ENCODE measurements at regions not wholly inside any gene's neighbourhood (a gene's known extent, or its start where the extent isn't known, plus 50 kb on each side); places are given as distances from the start of the nearest gene placed in this dataset.

DNA sequence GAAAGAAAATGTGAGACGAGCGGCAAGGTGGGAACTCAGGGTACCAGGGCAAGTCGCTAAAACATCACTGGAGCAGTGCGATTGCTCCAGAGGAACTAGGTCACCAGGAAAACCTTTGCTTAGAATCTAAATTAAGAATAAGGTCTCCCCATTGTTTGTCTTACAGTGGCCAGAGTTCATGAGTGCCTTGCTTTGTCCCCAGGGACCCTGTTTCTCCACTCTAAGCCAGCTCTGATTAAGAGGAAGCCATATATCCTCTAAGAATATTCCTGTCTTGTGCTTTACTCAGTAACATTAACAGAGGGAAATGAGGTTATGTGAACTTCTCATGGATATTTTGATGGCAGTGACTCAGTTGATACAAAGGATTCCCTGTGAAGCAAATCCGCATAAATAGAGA is 305.8 kb downstream of the CD83 start:
- H3K27me3 ChIP-seq (replicated peaks; ENCODE audit: insufficient read depth), result no peaks in the 10 kb centered on the region
- no peak for DNase-seq
- no peaks in the 10 kb centered on the region for H3K9me3 ChIP-seq (ENCODE audit: low read depth)
- no peak overlapping the region for H3K4me3 ChIP-seq
- no peak for TF ChIP-seq EZH2phosphoT487 (IDR thresholded peaks at IDR 0.05; ENCODE audit: insufficient read depth, low read depth)
- no peak for TF ChIP-seq EZH2 (IDR thresholded peaks at IDR 0.05; ENCODE audit: insufficient read depth, poor library complexity, severe bottlenecking)
- H3K79me2 ChIP-seq (ENCODE audit: insufficient read depth), result no peaks in the 10 kb centered on the region
- no peak overlapping the region for H3K9ac ChIP-seq
- H3K4me2 ChIP-seq (ENCODE audit: unreplicated experiment), result no peak overlapping the region
- no peaks in the 10 kb centered on the region for H3F3A ChIP-seq (ENCODE audit: insufficient read depth)
- no peaks in the 10 kb centered on the region for H4K20me1 ChIP-seq (ENCODE audit: insufficient read depth)
- WGBS, 2 experiments (ENCODE audit: low coverage in 1 of 2, low lambda C conversion rate in 2 of 2, missing lambda C conversion rate in 2 of 2), result 93 to 94% methylated on average over 5 of the region's 5 CpGs
- H3K4me1 ChIP-seq (ENCODE audit: insufficient read depth), result no peaks in the 10 kb centered on the region
- H3K27ac ChIP-seq, result no peak overlapping the region
- in situ Hi-C loops (cut with MboI), result no loop called here
- no peaks in the 10 kb centered on the region for H3K9me2 ChIP-seq (ENCODE audit: insufficient read depth)
- no peak overlapping the region for H2AFZ ChIP-seq
- no peaks in the 10 kb centered on the region for H3K36me3 ChIP-seq (ENCODE audit: low read depth)

DNA sequence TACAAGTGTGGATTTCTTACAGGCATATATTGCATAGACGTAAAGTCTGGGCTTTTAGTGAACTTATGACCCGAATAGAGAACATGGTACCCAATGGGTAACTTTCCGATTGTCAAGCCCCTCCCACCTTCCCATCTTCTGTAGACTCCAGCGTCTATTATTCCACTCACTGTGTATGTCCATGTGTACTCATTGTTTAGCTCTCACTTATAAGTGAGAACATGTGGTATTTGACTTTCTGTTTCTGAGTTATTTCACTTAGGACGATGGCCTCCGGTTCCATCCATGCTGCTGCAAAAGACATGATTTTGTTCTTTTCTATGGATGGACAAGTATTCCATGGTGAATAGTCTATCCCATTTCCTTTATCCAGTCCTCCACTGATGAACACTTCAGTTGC is 306.4 kb downstream of the CD83 start:
- TF ChIP-seq EZH2 (IDR thresholded peaks at IDR 0.05; ENCODE audit: insufficient read depth, poor library complexity, severe bottlenecking), result no peak
- TF ChIP-seq EZH2phosphoT487 (IDR thresholded peaks at IDR 0.05; ENCODE audit: insufficient read depth, low read depth), result no peak
- 93 to 95% methylated on average over 6 of the region's 6 CpGs for WGBS, 2 experiments (ENCODE audit: low coverage in 1 of 2, low lambda C conversion rate in 2 of 2, missing lambda C conversion rate in 2 of 2)
- H3K4me1 ChIP-seq (ENCODE audit: insufficient read depth), result no peaks in the 10 kb centered on the region
- H4K20me1 ChIP-seq (ENCODE audit: insufficient read depth), result no peaks in the 10 kb centered on the region
- no peak overlapping the region for H3K4me2 ChIP-seq (ENCODE audit: unreplicated experiment)
- no peak overlapping the region for H3K27ac ChIP-seq
- H3K9ac ChIP-seq, result no peak overlapping the region
- H3K27me3 ChIP-seq (replicated peaks; ENCODE audit: insufficient read depth), result no peaks in the 10 kb centered on the region
- no peaks in the 10 kb centered on the region for H3K36me3 ChIP-seq (ENCODE audit: low read depth)
- no peaks in the 10 kb centered on the region for H3K79me2 ChIP-seq (ENCODE audit: insufficient read depth)
- in situ Hi-C loops (cut with MboI), result no loop called here
- H3K9me2 ChIP-seq (ENCODE audit: insufficient read depth), result no peaks in the 10 kb centered on the region
- no peak for DNase-seq
- no peak overlapping the region for H2AFZ ChIP-seq
- no peaks in the 10 kb centered on the region for H3F3A ChIP-seq (ENCODE audit: insufficient read depth)
- no peak overlapping the region for H3K4me3 ChIP-seq
- H3K9me3 ChIP-seq (ENCODE audit: low read depth), result no peaks in the 10 kb centered on the region

DNA sequence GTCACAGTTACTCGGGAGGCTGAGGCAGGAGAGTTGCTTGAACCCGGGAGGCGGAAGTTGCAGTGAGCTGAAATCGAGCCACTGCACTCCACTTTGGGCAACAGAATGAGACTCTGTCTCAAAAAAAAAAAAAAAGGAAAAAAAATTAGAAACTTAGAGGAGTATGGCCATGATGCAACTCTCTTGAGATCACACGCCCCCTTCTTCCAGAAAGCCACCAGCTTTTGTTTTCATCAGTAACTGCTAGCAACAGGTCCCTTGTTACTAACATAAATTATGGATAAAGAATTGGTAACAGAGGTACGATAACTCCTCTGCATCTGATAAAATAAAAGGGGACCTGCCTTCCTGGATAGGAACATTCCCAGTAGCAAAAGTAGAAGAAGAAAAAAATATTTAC is 308.2 kb downstream of the CD83 start:
- Histone ChIP-seq H3K4me1 (ENCODE audit: insufficient read depth) (no peaks in the 10 kb centered on the region), H4K20me1 (ENCODE audit: insufficient read depth) (no peaks in the 10 kb centered on the region), H3K27me3 (replicated peaks; ENCODE audit: insufficient read depth) (no peaks in the 10 kb centered on the region), H3K36me3 (ENCODE audit: low read depth) (no peaks in the 10 kb centered on the region), H3K9me3 (ENCODE audit: low read depth) (no peaks in the 10 kb centered on the region), H3K79me2 (ENCODE audit: insufficient read depth) (no peaks in the 10 kb centered on the region), H3K9ac (no peak overlapping the region), H3F3A (ENCODE audit: insufficient read depth) (no peaks in the 10 kb centered on the region), H2AFZ (no peak overlapping the region), H3K27ac (no peak overlapping the region), H3K4me3 (no peak overlapping the region), H3K4me2 (ENCODE audit: unreplicated experiment) (no peak overlapping the region), H3K9me2 (ENCODE audit: insufficient read depth) (no peaks in the 10 kb centered on the region)
- TF ChIP-seq EZH2phosphoT487 (IDR thresholded peaks at IDR 0.05; ENCODE audit: insufficient read depth, low read depth) (no peak), EZH2 (IDR thresholded peaks at IDR 0.05; ENCODE audit: insufficient read depth, poor library complexity, severe bottlenecking) (no peak)
- in situ Hi-C loops (cut with MboI), result no loop called here
- DNase-seq, result no peak
- 77 to 82% methylated on average over 6 of the region's 6 CpGs for WGBS, 2 experiments (ENCODE audit: low coverage in 1 of 2, low lambda C conversion rate in 2 of 2, missing lambda C conversion rate in 2 of 2)

DNA sequence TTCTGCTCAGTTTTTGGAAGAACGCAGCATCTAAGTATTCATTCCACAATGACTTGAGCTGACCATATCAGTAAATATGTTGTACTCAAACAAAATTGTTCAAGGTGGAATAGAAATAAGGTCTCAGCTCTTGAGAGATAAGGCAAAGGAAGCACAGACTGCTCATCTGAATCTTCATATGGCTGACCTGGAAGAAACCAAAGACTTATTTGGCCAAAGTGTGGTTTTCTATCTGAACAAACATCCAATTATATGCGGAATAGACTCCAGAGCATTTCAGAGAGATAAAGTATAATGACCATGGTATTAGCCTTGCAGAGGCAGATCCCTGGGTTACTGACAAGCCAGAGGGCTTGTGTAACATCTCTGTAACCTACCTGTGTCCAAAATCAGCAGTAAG is 308.7 kb downstream of the CD83 start:
- DNase-seq, result no peak
- Histone ChIP-seq H3K4me3 (no peak overlapping the region), H3K36me3 (ENCODE audit: low read depth) (no peaks in the 10 kb centered on the region), H3K4me1 (ENCODE audit: insufficient read depth) (no peaks in the 10 kb centered on the region), H3F3A (ENCODE audit: insufficient read depth) (no peaks in the 10 kb centered on the region), H3K79me2 (ENCODE audit: insufficient read depth) (no peaks in the 10 kb centered on the region), H2AFZ (no peak overlapping the region), H4K20me1 (ENCODE audit: insufficient read depth) (no peaks in the 10 kb centered on the region), H3K27ac (no peak overlapping the region), H3K9me2 (ENCODE audit: insufficient read depth) (no peaks in the 10 kb centered on the region), H3K9me3 (ENCODE audit: low read depth) (no peaks in the 10 kb centered on the region), H3K9ac (no peak overlapping the region), H3K27me3 (replicated peaks; ENCODE audit: insufficient read depth) (no peaks in the 10 kb centered on the region; the same call in 1 of the 2 replicates), H3K4me2 (ENCODE audit: unreplicated experiment) (no peak overlapping the region)
- 89 to 94% methylated on average over 2 of the region's 2 CpGs for WGBS, 2 experiments (ENCODE audit: low coverage in 1 of 2, low lambda C conversion rate in 2 of 2, missing lambda C conversion rate in 2 of 2)
- TF ChIP-seq EZH2 (IDR thresholded peaks at IDR 0.05; ENCODE audit: insufficient read depth, poor library complexity, severe bottlenecking) (no peak), EZH2phosphoT487 (IDR thresholded peaks at IDR 0.05; ENCODE audit: insufficient read depth, low read depth) (no peak)
- in situ Hi-C loops (cut with MboI), result no loop called here

DNA sequence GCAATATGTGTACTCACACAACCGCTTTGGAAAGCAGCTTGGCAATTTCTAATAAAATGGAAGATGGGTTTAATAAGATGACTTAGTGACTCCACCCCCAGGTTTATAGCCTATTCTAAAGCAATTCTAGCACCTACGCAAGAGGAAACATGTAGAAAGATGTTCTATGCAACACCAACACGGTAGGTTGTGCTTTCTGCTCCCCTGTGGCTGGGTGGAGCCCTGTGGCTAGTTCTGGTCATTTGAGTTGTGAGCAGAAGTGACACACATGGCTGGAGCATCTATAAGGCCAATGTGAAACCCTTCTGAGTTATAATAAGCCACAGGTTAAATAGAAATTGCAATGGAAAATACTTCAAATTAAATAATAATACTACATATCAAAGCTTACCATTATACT is 310.7 kb downstream of the CD83 start:
- Histone ChIP-seq H3K9ac (no peak overlapping the region), H3K27me3 (replicated peaks; ENCODE audit: insufficient read depth) (no peaks in the 10 kb centered on the region; the same call in 1 of the 2 replicates), H3F3A (ENCODE audit: insufficient read depth) (no peaks in the 10 kb centered on the region), H3K36me3 (ENCODE audit: low read depth) (no peaks in the 10 kb centered on the region), H3K27ac (no peak overlapping the region), H4K20me1 (ENCODE audit: insufficient read depth) (no peaks in the 10 kb centered on the region), H3K4me3 (no peak overlapping the region), H3K4me2 (ENCODE audit: unreplicated experiment) (no peak overlapping the region), H3K4me1 (ENCODE audit: insufficient read depth) (no peaks in the 10 kb centered on the region), H2AFZ (no peak overlapping the region), H3K9me3 (ENCODE audit: low read depth) (no peaks in the 10 kb centered on the region), H3K9me2 (ENCODE audit: insufficient read depth) (no peaks in the 10 kb centered on the region), H3K79me2 (ENCODE audit: insufficient read depth) (no peaks in the 10 kb centered on the region)
- in situ Hi-C loops (cut with MboI), result no loop called here
- no peak for DNase-seq
- no peak for TF ChIP-seq EZH2phosphoT487 (IDR thresholded peaks at IDR 0.05; ENCODE audit: insufficient read depth, low read depth)
- TF ChIP-seq EZH2 (IDR thresholded peaks at IDR 0.05; ENCODE audit: insufficient read depth, poor library complexity, severe bottlenecking), result no peak
- 95 to 97% methylated on average over 3 of the region's 3 CpGs for WGBS, 2 experiments (ENCODE audit: low coverage in 1 of 2, low lambda C conversion rate in 2 of 2, missing lambda C conversion rate in 2 of 2)

All from GM23248 (cell line).